Naive thymus-derived CD8-positive, alpha-beta T cell (primary cell): ENCODE measurements at regions not wholly inside any gene's neighbourhood (a gene's known extent, or its start where the extent isn't known, plus 50 kb on each side); places are given as distances from the start of the nearest gene placed in this dataset.
"Not testable (repeated sequence)": the region's sequence is repeated elsewhere in the genome, so short reads cannot be mapped to it uniquely, and the experiment has no call there.

Experiments
- ATAC-seq, 2 donors: fragments of 150-1000 bp; cut with Tn5 transposase in 1 of 2; sonication (Bioruptor Pico), chemical (Tn5 transposase) in 1 of 2; 1 replicate in 1 of 2; 2 replicates in 1 of 2; pipeline ENCODE4 v1.10.0; 2021; ENCODE audit warnings: mild to moderate bottlenecking in 2 of 2, moderate library complexity in 2 of 2
- POLR2A ChIA-PET: fragments of 350-600 bp; sonication (Branson Sonifier 250); formaldehyde crosslinking; loops from one replicate; lab custom pipeline; 2021; ENCODE audit warnings: antibody characterized with exemption; lab: Charles Lee
- DNase-seq, 10 donors: peaks; one replicate each; pipeline versions ENCODE4 v3.0.0 to v3.0.0-alpha.2; 2020 to 2022
- H3K27ac Mint-ChIP-seq, 10 donors: one replicate each; pipeline ENCODE4 v1.8.0; 2020 to 2022; ENCODE audit warnings: mild to moderate bottlenecking in 10 of 10, mixed read lengths in 10 of 10, moderate library complexity in 4 of 10, inconsistent platforms in 1 of 10
- H3K27me3 Mint-ChIP-seq, 5 donors: one replicate each; pipeline ENCODE4 v1.8.0; 2021 to 2022; ENCODE audit warnings: mixed read lengths in 5 of 5
- H3K36me3 Mint-ChIP-seq, 3 donors: one replicate each; pipeline ENCODE4 v1.8.0; 2020 to 2022; ENCODE audit warnings: mixed read lengths in 3 of 3, mild to moderate bottlenecking in 2 of 3, inconsistent platforms in 1 of 3
- H3K4me1 Mint-ChIP-seq, 4 donors: one replicate each; pipeline ENCODE4 v1.8.0; 2021 to 2022; ENCODE audit warnings: mixed read lengths in 4 of 4
- H3K4me3 Mint-ChIP-seq, 10 donors: one replicate each; pipeline ENCODE4 v1.8.0; 2020 to 2022; ENCODE audit warnings: mild to moderate bottlenecking in 10 of 10, mixed read lengths in 10 of 10, moderate library complexity in 6 of 10, inconsistent platforms in 1 of 10
- H3K9me3 Mint-ChIP-seq, 9 donors: one replicate each; pipeline ENCODE4 v1.8.0; 2020 to 2022; ENCODE audit warnings: mixed read lengths in 9 of 9, mild to moderate bottlenecking in 3 of 9, inconsistent platforms in 1 of 9, moderate library complexity in 1 of 9

GRCh38 chr18:75839686-75840085 lies 412.2 kb upstream of the SMIM21 start:
- peaks cover 0 to 12% (median 7%) of the 10 kb centered on the region in 5 donors for H3K27me3 Mint-ChIP-seq
- H3K27ac Mint-ChIP-seq, H3K9me3 Mint-ChIP-seq, DNase-seq, H3K4me3 Mint-ChIP-seq, H3K4me1 Mint-ChIP-seq, POLR2A ChIA-PET, ATAC-seq, H3K36me3 Mint-ChIP-seq: not testable (repeated sequence)

DNA sequence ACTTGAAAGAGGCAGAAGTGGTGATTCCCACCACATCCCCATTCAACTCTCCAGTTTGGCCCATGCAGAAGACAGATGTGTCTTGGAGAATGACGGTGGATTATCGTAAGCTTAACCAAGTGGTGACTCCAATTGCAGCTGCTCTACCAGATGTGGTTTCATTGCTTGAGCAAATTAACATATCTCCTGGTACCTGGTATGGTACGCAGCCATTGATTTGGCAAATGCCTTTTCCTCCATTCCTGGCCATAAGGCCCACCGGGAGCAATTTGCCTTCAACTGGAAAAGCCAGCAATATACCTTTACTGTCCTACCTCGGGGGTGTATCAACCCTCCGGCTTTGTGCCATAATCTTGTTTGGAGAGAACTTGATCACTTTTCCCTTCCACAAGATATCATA lies 411.5 kb upstream of the SMIM21 start:
- H3K4me1 Mint-ChIP-seq = no peaks in the 10 kb centered on the region
- no peaks in the 10 kb centered on the region for H3K9me3 Mint-ChIP-seq
- no peak overlapping the region for H3K4me3 Mint-ChIP-seq
- no peak overlapping the region for H3K27ac Mint-ChIP-seq
- peaks cover 0 to 7% (median 5%) of the 10 kb centered on the region in 5 donors for H3K27me3 Mint-ChIP-seq
- DNase-seq (no peak), ATAC-seq (no peak)
- POLR2A ChIA-PET = no interaction called here
- H3K36me3 Mint-ChIP-seq = no peaks in the 10 kb centered on the region

DNA sequence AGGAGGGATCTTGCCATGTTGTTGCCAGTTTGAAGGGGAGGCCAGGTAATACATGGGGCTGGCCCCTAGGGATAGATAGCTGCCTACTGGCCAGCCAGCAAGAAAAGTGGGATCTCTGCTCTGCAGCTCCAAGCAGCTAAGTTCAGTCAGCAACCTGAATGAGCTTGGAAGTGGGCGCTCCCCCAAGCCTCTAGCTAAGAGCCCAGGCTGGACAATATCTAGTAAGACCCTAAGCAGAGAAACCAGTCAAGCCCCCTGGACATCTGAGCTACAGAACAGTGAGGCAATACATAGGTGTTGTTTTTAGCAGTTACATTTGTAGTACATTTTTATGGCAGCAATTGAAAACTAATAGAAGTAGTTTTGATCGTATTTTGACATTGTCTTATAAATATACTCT lies 409.8 kb upstream of the SMIM21 start:
- DNase-seq (no peak), ATAC-seq (no peak)
- Mint-ChIP-seq H3K4me3 (no peak overlapping the region), H3K36me3 (no peaks in the 10 kb centered on the region), H3K27ac (no peak overlapping the region), H3K4me1 (no peaks in the 10 kb centered on the region), H3K27me3 (peaks cover 0 to 8% (median 6%) of the 10 kb centered on the region in 5 donors), H3K9me3 (peaks cover 0 to 3% (median 0%) of the 10 kb centered on the region in 9 donors)
- POLR2A ChIA-PET = no interaction called here

DNA sequence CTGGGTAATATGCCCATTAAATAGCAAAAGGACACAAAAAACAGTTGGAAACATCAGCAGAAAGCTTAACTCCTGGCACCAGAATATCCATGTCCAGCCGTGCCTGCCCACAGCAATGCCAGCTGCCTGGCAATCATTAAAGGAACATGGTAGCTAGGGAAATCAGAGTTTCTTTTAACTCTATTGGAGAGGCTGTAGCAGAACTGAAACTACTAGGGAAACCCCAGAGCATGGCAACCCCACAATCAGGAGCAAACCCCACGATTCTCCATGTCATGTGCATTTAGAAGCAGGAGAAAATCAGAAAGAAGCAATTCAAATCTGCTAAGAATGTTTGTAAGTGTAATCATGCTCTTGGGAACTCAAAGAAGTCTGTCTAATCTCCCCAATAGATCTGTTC lies 409.0 kb upstream of the SMIM21 start:
- H3K9me3 Mint-ChIP-seq = peaks cover 0 to 4% (median 0%) of the 10 kb centered on the region in 9 donors
- H3K4me1 Mint-ChIP-seq = no peaks in the 10 kb centered on the region
- H3K4me3 Mint-ChIP-seq = no peak overlapping the region
- POLR2A ChIA-PET = no interaction called here
- ATAC-seq (no peak), DNase-seq (no peak)
- no peaks in the 10 kb centered on the region for H3K36me3 Mint-ChIP-seq
- no peak overlapping the region for H3K27ac Mint-ChIP-seq
- H3K27me3 Mint-ChIP-seq = peaks cover 0 to 8% (median 6%) of the 10 kb centered on the region in 5 donors

DNA sequence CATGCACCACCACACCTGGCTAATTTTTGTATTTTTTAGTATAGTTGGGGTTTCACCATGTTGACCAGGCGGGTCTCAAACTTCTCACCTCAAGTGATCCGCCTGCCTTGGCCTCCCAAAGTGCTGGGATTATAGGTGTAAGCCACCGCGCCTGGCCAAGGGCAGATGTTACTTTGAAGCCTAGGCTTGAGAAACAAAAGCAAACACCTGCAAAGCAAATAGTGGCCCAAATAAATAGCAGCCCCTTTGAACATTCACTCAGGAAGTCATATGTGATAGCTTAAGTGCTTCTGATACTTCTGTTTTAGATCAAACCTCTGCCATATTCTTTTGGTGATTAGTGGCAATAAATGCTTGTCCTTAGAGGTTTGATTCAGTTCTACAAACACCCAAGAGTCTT lies 404.5 kb upstream of the SMIM21 start:
- ATAC-seq = no peak

GRCh38 chr18:75830828-75831227 lies 403.3 kb upstream of the SMIM21 start:
- POLR2A ChIA-PET = no interaction called here
- H3K36me3 Mint-ChIP-seq = no peaks in the 10 kb centered on the region
- no peak overlapping the region for H3K27ac Mint-ChIP-seq
- H3K4me3 Mint-ChIP-seq = no peak overlapping the region
- DNase-seq (no peak), ATAC-seq (no peak)
- no peaks in the 10 kb centered on the region for H3K4me1 Mint-ChIP-seq
- H3K9me3 Mint-ChIP-seq = peaks cover 0 to 4% (median 0%) of the 10 kb centered on the region in 9 donors
- peaks cover 1 to 10% (median 4%) of the 10 kb centered on the region in 5 donors for H3K27me3 Mint-ChIP-seq

More for the DNA sequence above, 404.5 kb upstream of the SMIM21 start:
- peaks cover 0 to 8% (median 1%) of the 10 kb centered on the region in 5 donors for H3K27me3 Mint-ChIP-seq
- no peak for DNase-seq
- H3K4me1 Mint-ChIP-seq = no peaks in the 10 kb centered on the region
- H3K36me3 Mint-ChIP-seq = no peaks in the 10 kb centered on the region
- no peak overlapping the region for H3K4me3 Mint-ChIP-seq
- peaks cover 0 to 4% (median 0%) of the 10 kb centered on the region in 9 donors for H3K9me3 Mint-ChIP-seq
- no peak overlapping the region for H3K27ac Mint-ChIP-seq
- POLR2A ChIA-PET = no interaction called here

GRCh38 chr18:75829091-75829490 lies 401.6 kb upstream of the SMIM21 start:
- Mint-ChIP-seq H3K9me3 (peaks cover 0 to 4% (median 0%) of the 10 kb centered on the region in 9 donors), H3K4me1 (no peaks in the 10 kb centered on the region), H3K27me3 (peaks cover 1 to 11% (median 5%) of the 10 kb centered on the region in 5 donors), H3K27ac (no peak overlapping the region), H3K4me3 (no peak overlapping the region), H3K36me3 (no peaks in the 10 kb centered on the region)
- POLR2A ChIA-PET = no interaction called here
- DNase-seq = no peak
- no peak for ATAC-seq

DNA sequence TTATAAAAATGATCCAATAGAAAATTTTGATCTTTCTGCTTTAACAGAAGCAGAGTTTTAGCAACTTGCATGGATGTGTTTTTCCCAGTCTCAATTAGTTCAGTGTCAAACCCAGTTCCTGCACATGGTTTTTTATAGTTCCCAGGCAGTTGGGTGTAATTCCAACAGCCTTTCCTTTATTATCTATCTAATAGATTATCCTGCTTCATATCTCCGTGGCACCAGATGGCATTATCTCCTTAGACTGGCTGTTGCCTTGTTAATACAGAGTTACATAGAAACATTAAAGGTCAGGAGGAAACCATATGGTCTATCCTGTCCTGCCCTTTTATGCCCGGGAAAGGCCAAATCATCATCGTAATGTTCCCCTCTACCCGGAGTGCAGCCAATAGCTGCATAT lies 400.9 kb upstream of the SMIM21 start:
- DNase-seq (no peak), ATAC-seq (no peak)
- Mint-ChIP-seq H3K36me3 (no peaks in the 10 kb centered on the region), H3K4me3 (no peak overlapping the region), H3K27ac (no peak overlapping the region), H3K9me3 (peaks cover 0 to 4% (median 0%) of the 10 kb centered on the region in 9 donors), H3K4me1 (no peaks in the 10 kb centered on the region), H3K27me3 (peaks cover 0 to 11% (median 5%) of the 10 kb centered on the region in 5 donors)
- POLR2A ChIA-PET = no interaction called here

DNA sequence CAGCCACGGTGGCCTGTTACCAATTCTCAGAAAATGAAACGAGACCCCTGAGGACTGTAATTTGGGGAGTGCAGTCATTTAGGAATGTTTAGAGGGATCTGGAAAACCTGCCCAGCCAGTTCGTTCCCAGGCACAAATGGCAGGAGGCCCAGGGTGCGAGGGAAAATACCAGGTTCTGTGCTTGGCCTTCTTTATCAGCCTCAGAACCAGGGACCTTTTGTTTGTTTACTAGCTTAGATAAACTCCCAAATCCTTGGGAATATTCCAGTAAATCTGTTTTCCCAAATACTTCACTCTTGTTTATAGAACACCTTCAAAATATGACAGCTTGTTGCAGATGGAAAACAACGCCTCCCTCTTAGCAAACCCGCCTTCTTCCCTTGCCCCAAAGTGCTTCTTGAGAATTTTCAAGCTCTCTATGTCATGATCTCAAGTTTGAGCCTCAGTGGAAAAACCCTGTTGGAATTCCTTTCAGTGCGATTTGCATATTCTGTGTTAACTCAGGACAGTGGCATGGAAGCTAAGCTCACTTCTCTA lies 400.3 kb upstream of the SMIM21 start:
- POLR2A ChIA-PET = no interaction called here
- H3K4me3 Mint-ChIP-seq = no peak overlapping the region
- DNase-seq = no peak
- H3K36me3 Mint-ChIP-seq = no peaks in the 10 kb centered on the region
- peaks cover 0 to 11% (median 5%) of the 10 kb centered on the region in 5 donors for H3K27me3 Mint-ChIP-seq
- no peaks in the 10 kb centered on the region for H3K4me1 Mint-ChIP-seq
- ATAC-seq = no peak
- H3K9me3 Mint-ChIP-seq = peaks cover 0 to 4% (median 0%) of the 10 kb centered on the region in 9 donors
- no peak overlapping the region for H3K27ac Mint-ChIP-seq

GRCh38 chr18:75824661-75825060 lies 397.2 kb upstream of the SMIM21 start:
- Mint-ChIP-seq H3K36me3 (no peaks in the 10 kb centered on the region), H3K4me3 (no peak overlapping the region), H3K9me3 (no peaks in the 10 kb centered on the region), H3K4me1 (no peaks in the 10 kb centered on the region), H3K27ac (no peak overlapping the region), H3K27me3 (peaks cover 0 to 18% (median 2%) of the 10 kb centered on the region in 5 donors)
- POLR2A ChIA-PET = no interaction called here
- ATAC-seq (no peak), DNase-seq (no peak)

DNA sequence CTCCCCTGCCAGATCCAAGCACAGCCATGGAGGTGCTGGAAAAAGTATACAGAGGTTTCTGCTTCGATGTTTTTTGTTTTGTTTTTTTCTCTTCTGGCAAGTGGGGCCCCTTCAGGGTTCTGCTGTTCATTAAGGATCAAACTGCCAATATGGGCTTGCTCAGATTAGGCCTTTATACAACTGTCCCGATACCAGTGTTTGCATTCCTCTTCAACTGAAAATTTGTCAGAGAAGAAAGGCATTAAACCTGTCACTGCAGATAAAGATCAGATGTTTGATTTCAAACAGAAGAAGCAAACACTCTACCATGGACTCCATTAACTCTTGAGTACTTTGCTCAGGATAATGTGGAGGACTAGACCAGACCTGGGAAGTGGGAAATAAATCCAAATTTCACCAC lies 396.0 kb upstream of the SMIM21 start:
- Mint-ChIP-seq H3K36me3 (no peaks in the 10 kb centered on the region), H3K27ac (no peak overlapping the region), H3K4me1 (no peaks in the 10 kb centered on the region), H3K9me3 (no peaks in the 10 kb centered on the region), H3K27me3 (peaks cover 0 to 18% (median 2%) of the 10 kb centered on the region in 5 donors), H3K4me3 (no peak overlapping the region)
- ATAC-seq (no peak), DNase-seq (no peak)
- POLR2A ChIA-PET = no interaction called here

- no peak overlapping the region for H3K4me3 Mint-ChIP-seq
- H3K9me3 Mint-ChIP-seq = peaks cover 0 to 5% (median 0%) of the 10 kb centered on the region in 9 donors
- no peak overlapping the region for H3K27ac Mint-ChIP-seq
- H3K4me1 Mint-ChIP-seq = no peaks in the 10 kb centered on the region
- POLR2A ChIA-PET = no interaction called here
- ATAC-seq (no peak), DNase-seq (no peak)
- H3K36me3 Mint-ChIP-seq = no peaks in the 10 kb centered on the region
- H3K27me3 Mint-ChIP-seq = peaks cover 0 to 16% (median 2%) of the 10 kb centered on the region in 5 donors
Measured at GRCh38 chr18:75818383-75818782, 390.9 kb upstream of the SMIM21 start.

- no peak for DNase-seq
- ATAC-seq = no peak
- no peak overlapping the region for H3K4me3 Mint-ChIP-seq
- peaks cover 0 to 5% (median 0%) of the 10 kb centered on the region in 9 donors for H3K9me3 Mint-ChIP-seq
- POLR2A ChIA-PET = no interaction called here
- no peaks in the 10 kb centered on the region for H3K36me3 Mint-ChIP-seq
- no peak overlapping the region for H3K27ac Mint-ChIP-seq
- H3K4me1 Mint-ChIP-seq = no peaks in the 10 kb centered on the region
- H3K27me3 Mint-ChIP-seq = peaks cover 4 to 25% (median 8%) of the 10 kb centered on the region in 5 donors
Measured at GRCh38 chr18:75815767-75816166, 388.3 kb upstream of the SMIM21 start.

DNA sequence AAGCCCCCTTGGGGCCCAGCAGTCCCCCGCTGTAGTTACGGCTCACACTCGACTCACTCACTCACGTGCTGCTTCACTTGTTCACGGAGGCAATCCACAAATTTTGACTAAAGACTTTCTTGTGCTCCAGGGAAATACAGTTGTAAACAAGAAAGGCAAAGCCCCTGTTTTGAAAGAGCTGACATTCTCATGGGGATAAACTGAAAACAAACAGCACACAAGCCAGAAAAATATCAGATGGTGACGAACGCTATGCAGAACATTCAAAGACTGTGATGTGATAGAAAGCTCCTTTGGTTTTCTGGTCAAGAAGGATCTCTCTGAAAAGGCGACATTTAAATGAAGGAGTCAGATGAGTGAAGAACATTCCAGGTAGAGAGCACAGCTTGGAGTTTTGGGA lies 385.3 kb upstream of the SMIM21 start:
- peaks cover 0 to 5% (median 0%) of the 10 kb centered on the region in 9 donors for H3K9me3 Mint-ChIP-seq
- H3K27ac Mint-ChIP-seq = peak overlapping the region in 1 of 10 donors; percentile 86
- DNase-seq (no peak), ATAC-seq (no peak)
- H3K4me1 Mint-ChIP-seq = peaks cover 0 to 2% (median 0%) of the 10 kb centered on the region in 4 donors
- POLR2A ChIA-PET = no interaction called here
- H3K36me3 Mint-ChIP-seq = no peaks in the 10 kb centered on the region
- H3K27me3 Mint-ChIP-seq = peaks cover 8 to 33% (median 11%) of the 10 kb centered on the region in 5 donors
- no peak overlapping the region for H3K4me3 Mint-ChIP-seq
